DMS53 treated with DMSO at 0.1 percent for 48 hours (cell line): ENCODE measurements at regions not wholly inside any gene's neighbourhood (a gene's known extent, or its start where the extent isn't known, plus 50 kb on each side); places are given as distances from the start of the nearest gene placed in this dataset.

ENCODE experiments used
- DNase-seq: peaks from one replicate; lab custom pipeline; 2025; ENCODE audit not compliant: unreplicated experiment; lab: John Stamatoyannopoulos, UW

- DNase-seq: no peak
Measured at GRCh38 chr18:7480879-7481278, 86.2 kb upstream of the PTPRM start.

GRCh38 chr18:7482342-7482741, 84.8 kb upstream of the PTPRM start:
- DNase-seq: no peak

GRCh38 chr18:7485616-7486015, 81.5 kb upstream of the PTPRM start:
- DNase-seq: no peak

- DNase-seq: no peak
Measured at GRCh38 chr18:7488571-7488970, 78.5 kb upstream of the PTPRM start.

- DNase-seq: no peak
Measured at GRCh38 chr18:7490104-7490503, 77.0 kb upstream of the PTPRM start.

- DNase-seq: peak; percentile 33
Measured at GRCh38 chr18:7492385-7492784, 74.7 kb upstream of the PTPRM start.

GRCh38 chr18:7497081-7497480, 70.0 kb upstream of the PTPRM start:
- no peak for DNase-seq

- DNase-seq: no peak
Measured at GRCh38 chr18:7511106-7511505, 56.0 kb upstream of the PTPRM start.

- no peak for DNase-seq
Measured at GRCh38 chr18:7512348-7512747, 54.8 kb upstream of the PTPRM start.

GRCh38 chr18:7512990-7513389, 54.1 kb upstream of the PTPRM start:
- DNase-seq: no peak

GRCh38 chr18:7514796-7515440, 52.2 kb upstream of the PTPRM start:
- no peak for DNase-seq

- DNase-seq: peak; percentile 94
Measured at GRCh38 chr18:7516266-7517117, 50.6 kb upstream of the PTPRM start.
